ENCODE measurements at regions not wholly inside any gene's neighbourhood (a gene's known extent, or its start where the extent isn't known, plus 50 kb on each side); places are given as distances from the start of the nearest gene placed in this dataset.
"Not testable (repeated sequence)": the region's sequence is repeated elsewhere in the genome, so short reads cannot be mapped to it uniquely, and the experiment has no call there.

GRCh38 chr17:16870253-16871245 is 101.4 kb downstream of the TNFRSF13B start:
- no peak for DNase-seq

- DNase-seq = not testable (repeated sequence)
Observed at GRCh38 chr17:16869531-16870252, 102.2 kb downstream of the TNFRSF13B start.

GRCh38 chr17:16868616-16869015 is 103.3 kb downstream of the TNFRSF13B start:
- not testable (repeated sequence) for DNase-seq

- DNase-seq = not testable (repeated sequence)
Observed at GRCh38 chr17:16867545-16867944, 104.4 kb downstream of the TNFRSF13B start.

- DNase-seq = not testable (repeated sequence)
Observed at GRCh38 chr17:16866841-16867240, 105.1 kb downstream of the TNFRSF13B start.

GRCh38 chr17:16866436-16866835 is 105.5 kb downstream of the TNFRSF13B start:
- no peak for DNase-seq

- DNase-seq = not testable (repeated sequence)
Observed at GRCh38 chr17:16865704-16866103, 106.2 kb downstream of the TNFRSF13B start.

GRCh38 chr17:16865077-16865613 is 106.8 kb downstream of the TNFRSF13B start:
- not testable (repeated sequence) for DNase-seq

GRCh38 chr17:16864462-16865076 is 107.3 kb downstream of the TNFRSF13B start:
- not testable (repeated sequence) for DNase-seq

- not testable (repeated sequence) for DNase-seq
Observed at GRCh38 chr17:16861152-16861551, 110.8 kb downstream of the TNFRSF13B start.

- not testable (repeated sequence) for DNase-seq
Observed at GRCh38 chr17:16860467-16860866, 111.5 kb downstream of the TNFRSF13B start.

- not testable (repeated sequence) for DNase-seq
Observed at GRCh38 chr17:16859515-16859914, 112.4 kb downstream of the TNFRSF13B start.

GRCh38 chr17:16857746-16858145 is 114.2 kb downstream of the TNFRSF13B start:
- DNase-seq = not testable (repeated sequence)

GRCh38 chr17:16856846-16857245 is 115.1 kb downstream of the TNFRSF13B start:
- not testable (repeated sequence) for DNase-seq

- not testable (repeated sequence) for DNase-seq
Observed at GRCh38 chr17:16856171-16856570, 115.7 kb downstream of the TNFRSF13B start.

- not testable (repeated sequence) for DNase-seq
Observed at GRCh38 chr17:16854636-16855035, 117.3 kb downstream of the TNFRSF13B start.

GRCh38 chr17:16853661-16854320 is 118.1 kb downstream of the TNFRSF13B start:
- no peak for DNase-seq

- not testable (repeated sequence) for DNase-seq
Observed at GRCh38 chr17:16849861-16850260, 122.1 kb downstream of the TNFRSF13B start.

GRCh38 chr17:16848997-16849396 is 122.9 kb downstream of the TNFRSF13B start:
- not testable (repeated sequence) for DNase-seq

GRCh38 chr17:16845098-16845497 is 126.8 kb downstream of the TNFRSF13B start:
- not testable (repeated sequence) for DNase-seq

GRCh38 chr17:16844669-16845068 is 127.2 kb downstream of the TNFRSF13B start:
- DNase-seq = not testable (repeated sequence)

- DNase-seq = not testable (repeated sequence)
Observed at GRCh38 chr17:16843511-16843910, 128.4 kb downstream of the TNFRSF13B start.
